Epidermal melanocyte (primary cell): ENCODE measurements at regions not wholly inside any gene's neighbourhood (a gene's known extent, or its start where the extent isn't known, plus 50 kb on each side); places are given as distances from the start of the nearest gene placed in this dataset.
"Not testable (repeated sequence)": the region's sequence is repeated elsewhere in the genome, so short reads cannot be mapped to it uniquely, and the experiment has no call there.

Experiments used
- DNase-seq: peaks from one replicate; pipeline ENCODE4 v3.0.0; 2011; ENCODE audit warnings: low spot score; ENCODE audit not compliant: insufficient read length

DNA sequence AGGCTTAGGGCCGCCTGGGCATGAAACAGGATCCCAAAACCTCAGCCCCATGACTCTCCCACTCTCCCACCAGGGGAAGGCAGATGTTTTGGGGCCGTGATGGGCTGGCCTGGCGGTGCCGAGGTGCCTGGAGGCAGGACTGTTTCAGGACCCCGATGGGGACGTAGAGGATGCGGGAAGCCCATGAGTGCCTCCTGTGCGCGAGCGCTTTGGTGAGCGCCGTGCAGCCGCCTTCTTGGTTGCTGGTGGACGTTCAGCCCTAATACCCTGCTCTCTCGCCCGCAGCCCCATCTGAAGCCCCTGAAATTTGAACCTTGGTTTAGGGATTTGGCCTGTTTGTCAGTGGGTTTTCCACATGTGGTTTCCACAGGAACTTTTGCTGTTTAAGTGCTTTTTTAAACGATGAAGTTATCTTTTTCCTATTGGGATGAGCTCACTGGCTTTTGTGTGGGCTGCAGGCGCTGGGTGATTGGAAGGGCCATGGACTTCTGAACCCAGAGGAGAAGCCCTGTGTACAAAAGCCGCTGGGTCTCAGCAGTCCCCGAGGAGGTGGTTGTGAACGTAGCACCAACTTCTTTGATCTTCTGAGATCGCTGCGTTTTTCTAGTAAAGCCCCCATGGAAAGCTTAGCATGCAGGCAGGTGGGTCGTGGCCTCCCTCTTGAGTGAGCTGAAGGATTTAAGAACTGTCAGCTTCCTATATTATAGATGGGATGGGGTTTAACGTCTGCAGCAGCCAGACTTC is 145.7 kb downstream of the NPIPB11 start:
- DNase-seq = not testable (repeated sequence)

DNA sequence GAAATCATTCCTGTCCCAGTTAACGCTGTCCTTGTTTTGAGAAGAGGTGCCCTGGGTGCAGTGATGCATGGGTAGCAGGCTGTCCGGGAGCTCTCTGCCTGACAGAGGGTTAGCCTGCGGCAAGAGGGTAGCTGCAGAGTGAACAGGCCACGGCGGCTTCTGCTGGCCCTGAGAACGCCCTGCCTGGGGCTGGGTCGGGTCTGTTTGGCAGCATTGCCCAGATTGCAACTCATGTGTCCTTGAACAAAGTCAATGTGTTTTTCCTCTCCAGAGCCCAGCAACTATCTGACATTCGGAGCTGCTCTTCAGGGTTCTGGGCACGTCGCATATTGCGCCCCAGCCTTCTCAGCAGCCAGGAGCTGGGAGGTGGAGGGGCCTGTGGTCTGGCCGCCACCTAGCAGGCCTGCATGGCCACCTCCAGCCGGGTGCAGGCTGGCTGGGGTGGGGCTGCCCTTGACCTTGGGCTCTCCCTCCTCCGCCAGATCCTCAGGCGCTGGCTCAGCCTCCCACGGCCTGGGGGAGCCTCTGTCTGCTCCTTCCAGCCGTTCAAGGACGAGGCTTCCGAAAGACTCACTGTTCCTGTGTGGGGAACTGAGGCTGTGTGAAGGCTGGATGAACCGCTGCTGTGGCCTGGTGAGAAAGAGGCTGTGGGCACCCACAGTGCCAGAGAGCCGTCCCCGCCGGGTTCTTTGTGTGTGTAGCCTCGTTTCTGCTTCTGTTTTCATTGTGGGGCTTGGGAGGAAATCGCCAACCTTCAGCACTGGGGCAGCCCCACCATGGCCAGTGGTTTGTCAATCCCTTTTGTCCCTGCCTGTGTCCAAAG is 146.7 kb downstream of the NPIPB11 start:
- DNase-seq = not testable (repeated sequence)

DNA sequence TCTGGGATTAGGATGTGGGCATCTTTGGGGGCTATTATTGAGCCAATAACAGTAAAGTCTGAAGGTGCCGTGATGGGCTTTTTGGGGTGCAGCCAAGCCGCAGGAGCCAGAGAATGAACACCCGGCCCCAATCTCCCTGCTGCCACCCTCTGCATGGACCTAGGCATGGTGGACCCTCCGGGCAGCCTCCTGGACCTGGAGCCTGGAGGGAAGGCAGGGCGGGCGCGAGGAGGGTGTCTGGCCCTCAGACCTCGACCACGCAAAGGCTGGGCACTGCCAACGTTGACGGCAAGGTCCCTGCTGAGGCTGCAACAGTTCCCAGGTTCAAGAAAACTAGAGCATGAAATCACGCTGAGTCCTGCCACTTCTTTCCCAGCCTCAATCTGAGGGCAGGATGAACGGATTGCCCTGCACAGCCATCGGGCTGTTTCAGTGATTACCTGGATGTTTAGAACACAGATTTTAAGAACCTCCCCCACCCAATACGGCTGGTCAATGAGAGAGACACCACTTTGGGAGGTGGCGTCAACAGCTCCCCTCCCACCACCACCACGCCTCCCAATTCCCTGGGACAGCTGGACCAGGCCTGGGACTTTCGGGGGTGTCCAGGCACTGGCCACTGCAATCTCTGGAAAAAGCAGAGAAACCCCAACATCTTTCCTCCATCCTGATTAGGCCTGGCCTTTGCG is 147.4 kb downstream of the NPIPB11 start:
- not testable (repeated sequence) for DNase-seq

DNA sequence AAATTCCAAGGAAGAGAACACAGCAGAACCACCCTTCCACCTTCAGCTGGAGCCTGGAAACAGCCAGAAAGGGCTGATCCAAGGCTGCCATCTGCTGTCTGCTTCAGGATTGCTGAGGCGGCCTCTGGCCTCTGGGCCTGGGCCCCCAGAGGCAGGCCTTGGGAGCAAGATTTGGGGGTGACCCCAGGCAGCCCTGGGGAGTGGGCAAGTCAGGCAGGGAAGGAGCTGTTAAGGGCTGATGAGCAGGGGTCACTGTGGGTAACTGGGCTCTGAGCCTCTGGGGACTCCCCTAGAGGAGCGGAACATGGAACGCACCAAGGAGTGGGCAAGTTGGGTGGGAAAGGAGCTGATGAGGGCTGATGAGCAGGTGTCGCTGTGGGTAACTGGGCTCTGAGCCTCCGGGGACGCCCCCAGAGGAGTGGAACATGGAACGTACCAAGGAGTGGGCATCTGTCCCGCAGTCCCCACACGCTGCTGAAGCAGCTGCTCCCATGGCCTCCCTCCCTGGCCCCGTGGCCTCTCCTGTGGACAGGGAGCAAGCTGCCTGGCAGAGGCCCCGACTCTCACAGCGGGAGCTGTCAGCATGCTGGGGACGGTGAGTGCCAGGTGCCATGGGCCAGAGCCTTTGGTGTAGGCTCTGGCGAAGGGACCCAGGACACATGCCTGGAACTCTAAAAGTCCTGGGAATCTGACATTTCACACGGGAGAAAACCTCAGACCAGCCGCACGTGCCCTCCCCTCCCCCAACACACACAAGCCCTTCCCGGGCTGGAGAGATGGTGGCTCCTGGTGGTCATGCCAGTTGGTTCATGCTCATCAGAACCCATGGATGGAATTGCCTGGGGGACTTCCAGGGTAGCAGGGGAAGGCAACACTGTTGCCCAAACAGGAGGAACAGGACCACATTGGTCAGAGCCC is 148.8 kb downstream of the NPIPB11 start:
- DNase-seq = not testable (repeated sequence)

DNA sequence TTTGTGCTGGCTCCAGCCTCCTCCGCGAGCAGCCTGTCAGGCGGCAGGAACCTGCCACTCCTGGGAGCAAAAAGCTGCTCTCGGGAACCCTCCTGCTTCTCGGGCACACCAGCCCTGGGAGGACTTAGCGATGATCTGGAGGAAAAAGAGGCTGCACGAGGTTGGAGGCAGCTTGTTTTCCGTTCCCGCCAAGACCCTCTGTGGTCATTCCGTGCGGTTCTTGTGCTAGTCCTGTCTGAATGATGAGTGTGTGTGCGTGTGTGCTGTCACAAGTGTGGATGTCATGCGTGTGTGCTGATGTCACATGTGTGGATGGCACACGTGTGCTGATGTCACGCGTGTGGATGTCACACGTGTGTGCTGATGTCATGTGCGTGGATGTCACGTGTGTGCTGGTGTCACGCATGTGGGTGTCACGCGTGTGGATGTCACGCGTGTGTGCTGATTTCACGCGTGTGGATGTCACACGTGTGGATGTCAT is 150.0 kb downstream of the NPIPB11 start:
- no peak for DNase-seq

DNA sequence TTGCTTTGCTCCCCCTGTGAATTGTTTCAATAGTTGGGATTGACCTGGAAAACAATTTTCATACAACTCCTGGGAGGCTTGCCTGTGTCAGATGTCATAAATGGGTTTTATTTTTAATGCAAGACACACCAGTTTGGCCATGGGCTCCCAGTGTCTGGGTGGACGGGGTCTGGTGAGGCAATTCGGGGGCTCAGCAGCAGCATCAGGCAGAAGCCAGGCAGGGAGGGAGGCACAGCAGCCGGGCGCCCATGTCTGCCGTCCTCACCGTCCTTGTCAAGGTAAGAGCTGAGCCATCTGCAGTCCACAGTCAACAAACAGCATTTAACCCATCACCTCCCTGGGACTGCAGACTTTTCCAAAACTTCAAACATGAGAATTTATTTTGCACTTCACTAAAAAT is 150.6 kb downstream of the NPIPB11 start:
- DNase-seq = not testable (repeated sequence)

DNA sequence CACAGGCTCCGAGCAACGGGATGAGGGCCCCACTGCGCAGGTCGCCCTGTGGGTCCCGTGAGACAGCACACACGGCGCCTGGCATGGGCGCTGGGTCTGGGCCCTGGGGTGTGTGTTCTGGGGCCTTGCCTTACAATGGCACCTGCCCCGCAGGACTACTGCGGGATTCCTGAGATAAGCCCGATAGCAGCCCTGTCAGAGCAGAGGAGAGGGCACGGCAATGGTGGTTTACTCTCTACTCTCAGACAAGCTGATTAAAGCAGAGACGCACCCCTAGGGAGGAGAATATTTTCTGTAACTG is 151.1 kb downstream of the NPIPB11 start:
- DNase-seq = not testable (repeated sequence)

DNA sequence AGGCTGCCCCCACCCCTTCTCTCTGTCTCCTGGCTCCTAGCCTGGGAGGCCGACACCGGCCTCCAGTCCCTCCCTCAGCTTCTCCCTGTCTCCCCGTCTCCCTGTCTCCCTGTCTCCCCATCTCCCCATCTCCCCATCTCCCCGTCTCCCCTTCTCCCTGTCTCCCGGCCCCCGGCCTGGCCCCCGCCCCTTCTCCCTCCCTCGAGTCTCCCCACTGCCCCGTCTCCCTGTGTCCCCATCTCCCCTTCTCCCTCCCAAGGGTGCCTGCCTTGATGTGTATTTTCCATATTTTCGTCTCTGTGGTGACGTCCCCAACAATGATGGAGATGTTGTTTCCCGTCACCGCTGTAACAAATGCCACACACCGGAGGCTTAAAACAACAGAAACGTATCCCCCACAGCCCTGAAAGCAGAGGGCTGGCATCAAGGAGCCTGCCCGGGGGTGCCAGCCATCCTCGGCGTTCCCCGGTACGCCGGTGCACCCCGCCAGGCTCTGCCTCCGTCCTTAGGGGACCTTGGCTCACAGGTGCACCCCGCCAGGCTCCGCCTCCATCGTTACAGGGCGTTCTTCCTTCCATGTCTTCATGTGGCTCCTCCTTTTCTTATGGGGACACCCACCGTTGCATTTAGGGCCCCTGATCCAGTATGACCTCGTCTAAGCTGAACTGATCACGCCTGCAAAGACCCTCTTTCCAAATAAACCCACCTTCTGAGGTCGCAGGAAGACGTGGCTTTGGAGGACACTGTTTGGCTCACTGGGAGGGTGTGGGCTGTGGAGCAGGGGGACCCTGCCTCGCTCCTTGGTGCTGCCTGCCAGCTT is 151.6 kb downstream of the NPIPB11 start:
- no peak for DNase-seq

DNA sequence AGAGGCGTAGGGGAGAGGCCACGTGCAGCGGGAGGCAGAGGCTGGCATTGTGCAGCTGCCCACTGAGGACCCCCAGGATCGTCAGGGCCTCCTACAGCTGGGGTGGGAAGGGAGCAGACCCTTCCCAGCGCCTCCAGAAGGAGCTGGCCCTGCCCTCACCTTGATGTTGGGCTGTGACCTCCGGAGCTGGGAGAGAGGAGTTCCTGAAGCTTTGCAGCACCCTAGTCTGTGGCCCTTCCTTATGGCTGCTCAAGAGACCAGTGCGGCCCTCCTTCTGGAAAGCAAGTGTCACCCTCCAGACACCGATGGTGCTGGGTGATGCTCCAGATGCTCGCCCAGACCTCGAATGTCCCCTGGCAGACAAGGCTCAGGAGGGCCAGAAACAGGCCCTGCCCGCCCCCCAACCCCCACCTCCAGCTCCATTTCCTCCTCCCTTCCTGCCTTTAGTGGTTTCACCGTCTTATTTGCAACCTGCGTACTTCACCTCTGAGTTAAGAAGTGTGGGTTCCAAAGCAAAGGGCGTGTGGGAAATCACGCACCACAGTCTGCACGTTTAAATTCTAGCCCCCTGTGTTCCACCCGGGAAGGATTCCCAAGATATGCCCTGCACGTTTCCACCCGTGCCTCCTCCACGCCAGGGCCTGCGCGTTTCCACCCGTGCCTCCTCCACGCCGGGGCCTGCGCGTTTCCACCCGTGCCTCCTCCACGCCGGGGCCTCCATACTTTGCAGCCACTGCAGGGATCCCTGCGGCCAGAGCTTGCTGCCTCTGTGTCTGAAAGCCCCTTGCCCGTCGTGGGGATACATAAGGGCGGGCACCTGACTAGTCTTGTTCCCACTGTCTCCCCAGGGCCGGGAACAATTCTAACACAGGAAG is 152.6 kb downstream of the NPIPB11 start:
- DNase-seq = not testable (repeated sequence)

DNA sequence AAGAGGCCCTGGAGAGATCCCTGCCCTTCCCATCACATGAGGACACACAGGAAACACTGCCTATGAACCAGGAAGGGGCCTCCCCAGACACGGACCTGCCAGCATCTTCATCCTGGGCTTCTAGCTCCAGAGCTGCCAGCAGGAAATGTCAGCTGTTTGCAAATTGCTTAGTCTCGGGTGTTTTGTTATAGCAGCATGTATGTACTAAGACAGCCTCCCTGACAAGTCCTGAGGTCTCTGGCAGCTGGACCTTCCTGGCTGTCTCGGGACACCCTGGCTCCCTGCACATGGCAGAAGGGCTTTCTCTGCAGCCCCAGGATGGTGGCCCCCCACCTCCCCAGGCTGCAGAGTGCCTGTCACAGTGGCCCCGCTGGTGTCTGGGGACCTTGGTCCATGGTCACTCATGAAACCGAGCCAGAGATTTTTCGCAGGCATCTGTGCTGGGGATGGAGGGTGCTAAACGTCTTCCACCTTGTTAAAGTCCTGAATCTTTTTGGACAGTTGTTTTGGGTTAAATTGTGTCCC is 153.4 kb downstream of the NPIPB11 start:
- not testable (repeated sequence) for DNase-seq

DNA sequence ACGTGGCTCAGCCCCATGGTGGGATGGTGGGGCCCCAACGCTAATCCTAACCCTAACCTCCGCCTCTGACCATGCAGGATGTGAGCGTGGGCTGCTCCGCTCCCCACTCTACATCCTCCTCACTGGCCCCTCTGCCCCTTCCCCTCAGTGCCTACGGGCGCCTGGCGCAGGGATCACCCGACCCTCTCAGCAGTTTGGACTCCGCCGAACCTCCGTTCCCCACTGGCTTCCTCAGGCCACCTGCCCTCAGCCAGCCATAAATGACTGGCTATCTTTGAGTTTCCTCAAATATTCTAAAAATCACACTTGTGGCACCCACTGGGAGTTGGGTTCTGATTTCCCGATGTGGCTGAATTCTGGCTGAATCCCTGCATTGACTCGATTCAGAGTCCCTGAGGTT is 154.2 kb downstream of the NPIPB11 start:
- not testable (repeated sequence) for DNase-seq

DNA sequence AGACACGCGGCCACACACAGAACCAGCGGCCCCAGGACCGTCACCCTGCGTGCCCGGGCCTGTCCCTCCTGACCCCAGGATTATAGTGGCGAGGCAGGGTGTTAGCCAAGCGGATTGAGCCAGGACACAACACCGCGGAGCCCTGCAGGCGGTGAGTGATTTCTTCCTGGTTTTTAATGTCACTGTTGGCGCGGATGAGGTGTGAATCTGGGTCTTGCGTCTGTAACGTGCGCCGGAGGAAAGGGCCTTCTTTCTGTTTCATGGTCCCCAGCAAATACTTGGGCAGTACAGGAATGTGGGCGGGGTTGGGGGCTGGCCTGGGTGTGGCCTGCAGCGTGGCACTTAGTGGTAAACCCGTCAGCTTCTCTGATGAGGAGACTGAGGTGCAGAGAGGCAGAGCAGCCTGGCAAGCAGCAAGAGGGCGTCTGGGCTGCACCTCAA is 154.9 kb downstream of the NPIPB11 start:
- not testable (repeated sequence) for DNase-seq

DNA sequence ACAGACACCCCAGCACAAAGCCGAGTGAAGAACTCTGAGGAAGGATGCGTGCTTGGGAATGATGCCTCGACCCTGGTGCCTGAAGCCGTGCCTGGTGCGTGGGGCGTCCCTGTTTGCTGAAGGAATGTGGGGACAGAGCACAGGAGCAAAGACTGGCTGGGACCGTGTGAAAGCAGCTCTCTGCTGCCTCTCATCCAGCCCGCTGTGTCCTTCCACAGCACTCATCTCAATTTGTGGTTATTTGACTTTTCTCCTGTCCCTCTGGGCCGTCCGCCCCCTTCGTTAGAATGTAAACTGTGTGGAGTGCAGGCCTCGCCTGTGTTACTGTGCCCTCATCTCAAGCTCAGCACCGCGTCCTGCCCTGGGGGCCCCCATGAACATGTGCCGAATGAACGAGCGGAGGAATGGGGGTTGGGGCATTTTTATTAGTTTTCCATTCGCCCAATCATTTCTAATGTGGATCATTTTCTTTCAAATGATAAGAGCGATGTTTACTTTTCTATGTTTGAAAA is 155.5 kb downstream of the NPIPB11 start:
- DNase-seq = not testable (repeated sequence)

DNA sequence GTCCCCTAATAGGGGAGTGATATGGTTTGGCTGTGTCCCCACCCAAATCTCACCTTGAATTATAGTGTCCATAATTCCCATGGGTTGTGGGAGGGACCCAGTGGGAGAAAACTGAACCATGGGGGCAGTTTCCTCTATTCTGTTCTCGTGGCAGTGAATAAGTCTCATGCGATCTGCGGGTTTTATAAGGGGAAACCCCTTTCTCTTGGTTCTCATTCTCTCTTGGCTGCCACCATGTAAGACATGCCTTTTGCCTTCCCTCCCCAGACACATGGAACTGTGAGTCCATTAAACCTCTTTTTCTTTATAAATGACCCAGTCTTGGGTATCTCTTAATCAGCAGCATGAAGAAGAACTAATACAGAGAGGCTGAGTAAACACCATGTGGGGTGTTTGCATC is 156.0 kb downstream of the NPIPB11 start:
- not testable (repeated sequence) for DNase-seq

DNA sequence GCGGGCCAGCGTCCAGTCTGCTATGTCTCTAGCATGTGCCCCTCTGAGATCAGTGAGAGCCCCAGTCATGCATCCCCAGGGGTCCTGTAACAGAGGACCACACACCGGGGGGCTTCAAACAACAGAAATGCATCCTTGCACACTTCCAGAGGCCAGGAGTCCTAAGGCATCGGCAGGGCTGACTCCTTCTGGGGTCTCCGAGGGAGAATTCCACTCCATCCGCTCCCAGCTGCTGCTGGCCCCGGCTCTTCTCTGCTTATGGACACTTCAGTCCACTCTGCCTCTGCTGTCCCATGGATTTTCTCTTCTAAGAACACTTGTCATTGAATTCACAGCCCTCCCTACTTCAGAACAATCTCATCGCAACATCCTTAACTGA is 157.6 kb downstream of the NPIPB11 start:
- not testable (repeated sequence) for DNase-seq

DNA sequence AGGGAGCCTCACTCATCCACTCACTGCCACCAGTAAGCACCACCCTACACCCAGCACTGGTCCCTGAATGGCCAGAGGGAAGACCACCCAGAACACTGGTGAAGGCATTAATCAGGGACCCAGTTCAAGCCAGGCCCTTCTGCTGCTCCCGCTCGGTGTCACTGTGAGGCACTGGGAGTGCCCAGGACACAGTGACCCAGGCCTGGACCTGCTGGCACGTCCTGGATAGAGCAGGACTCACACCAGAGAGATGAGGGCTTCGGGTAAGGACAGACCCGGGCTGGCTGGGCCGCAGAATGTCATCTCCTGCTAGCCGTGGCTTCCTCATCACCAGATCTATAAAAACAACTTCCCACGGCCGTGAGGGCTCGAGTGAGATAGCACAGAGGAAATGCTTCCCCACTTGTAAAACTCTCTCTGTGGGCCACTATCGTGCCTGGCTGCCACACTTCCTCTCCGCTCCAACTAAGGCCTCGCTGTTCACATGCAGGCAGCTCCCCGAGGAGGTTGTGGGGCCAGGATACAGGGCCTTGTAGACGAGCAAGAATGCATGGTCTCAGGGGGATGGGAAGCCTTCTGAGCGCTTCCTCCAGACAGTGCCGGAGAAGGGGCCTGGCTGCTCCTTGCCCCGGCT is 158.1 kb downstream of the NPIPB11 start:
- DNase-seq = not testable (repeated sequence)

DNA sequence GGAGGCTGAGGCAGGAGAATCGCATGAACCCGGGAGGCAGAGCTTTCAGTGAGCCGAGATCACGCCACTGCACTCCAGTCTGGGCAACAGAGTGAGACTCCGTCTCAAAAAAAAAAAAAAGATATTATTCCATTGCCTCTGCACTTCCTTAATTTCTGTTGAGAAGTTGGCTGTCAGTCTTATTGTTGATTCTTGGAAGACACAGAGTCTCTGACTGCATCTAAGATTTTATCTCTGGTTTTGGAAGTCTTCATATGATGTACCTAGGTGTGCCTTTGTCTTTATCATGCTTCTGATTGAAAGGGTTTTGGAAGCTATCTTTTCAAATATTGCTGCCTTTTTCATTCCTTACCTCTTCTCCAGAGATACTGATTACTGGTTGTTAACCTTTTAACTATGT is 160.4 kb downstream of the NPIPB11 start:
- DNase-seq = not testable (repeated sequence)

DNA sequence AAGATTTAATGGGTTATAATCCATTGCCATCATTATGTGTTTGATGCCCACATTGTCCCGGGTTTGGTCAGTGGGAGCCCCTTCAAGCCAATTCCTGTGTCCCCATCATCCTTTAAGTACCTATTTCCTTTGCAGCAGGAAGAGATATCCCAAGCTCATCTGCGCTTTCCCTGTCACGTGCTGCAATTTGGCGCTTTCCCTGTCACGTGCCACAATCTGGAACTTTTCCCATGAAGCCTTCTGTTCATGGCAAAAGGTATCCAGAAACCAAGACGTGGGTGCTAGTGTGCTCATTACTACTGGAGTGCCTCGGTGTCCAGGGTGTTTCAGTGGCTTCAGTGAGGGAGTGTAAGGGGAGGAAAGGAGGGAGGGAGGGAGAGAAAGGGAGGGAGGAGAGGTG is 168.5 kb downstream of the NPIPB11 start:
- no peak for DNase-seq
